ENCODE measurements at regions not wholly inside any gene's neighbourhood (a gene's known extent, or its start where the extent isn't known, plus 50 kb on each side); places are given as distances from the start of the nearest gene placed in this dataset.
A peak's percentile ranks its signal among the peaks of the same experiment; 100 is the strongest.

- TF ChIP-seq PRDM10 (CRISPR knock-in tag; IDR thresholded peaks at IDR 0.05; ENCODE audit: low read depth) (0 out of 2 replicates have a peak, but pooled peaks have one; percentile 18), ZBTB34 (CRISPR knock-in tag; IDR thresholded peaks at IDR 0.05) (no peak), ZHX2 (IDR thresholded peaks at IDR 0.05; ENCODE audit: low read depth) (peak; percentile 63), ZHX2 (CRISPR knock-in tag; IDR thresholded peaks at IDR 0.05; ENCODE audit: borderline replicate concordance) (0 out of 2 replicates have a peak, but pooled peaks have one; percentile 27), BCLAF1 (IDR thresholded peaks at IDR 0.05) (no peak), BRF2 (CRISPR knock-in tag; IDR thresholded peaks at IDR 0.05) (0 out of 2 replicates have a peak, but pooled peaks have one; percentile 28), ZNF746 (CRISPR knock-in tag; IDR thresholded peaks at IDR 0.05) (peak; percentile 72; the same call in 1 of the 2 replicates), ZIK1 (CRISPR knock-in tag; IDR thresholded peaks at IDR 0.05; ENCODE audit: borderline replicate concordance, low read depth) (no peak), SMYD3 (CRISPR knock-in tag; IDR thresholded peaks at IDR 0.05) (peak; percentile 73; the same call in 1 of the 2 replicates), KLF15 (CRISPR knock-in tag; IDR thresholded peaks at IDR 0.05; ENCODE audit: borderline replicate concordance) (no peak), PPARG (CRISPR knock-in tag; conservative IDR thresholded peaks at IDR 0.05) (peak; percentile 82), ZNF790 (CRISPR knock-in tag; IDR thresholded peaks at IDR 0.05; ENCODE audit: borderline replicate concordance) (no peak)
Observed at GRCh38 chr1:229131243-229132105, 139.4 kb upstream of the RAB4A start (continued).

Data from HepG2 (cell line).